H9 (cell line): ENCODE measurements at regions not wholly inside any gene's neighbourhood (a gene's known extent, or its start where the extent isn't known, plus 50 kb on each side); places are given as distances from the start of the nearest gene placed in this dataset.

Source experiments
- DNase-seq: peaks from one replicate; pipeline ENCODE4 v3.0.0-alpha.2; 2017
- H2AFZ ChIP-seq: one replicate; pipeline ENCODE4 v1.6.1; 2013; ENCODE audit warnings: mild to moderate bottlenecking, low read length, control low read depth, moderate library complexity
- H2AK5ac ChIP-seq: 2 replicates; pipeline ENCODE4 v1.6.1; 2013; ENCODE audit warnings: low read length, control low read depth, mixed read lengths; ENCODE audit not compliant: insufficient read length
- H2BK120ac ChIP-seq: one replicate; pipeline ENCODE4 v1.6.1; 2013; ENCODE audit warnings: low read depth, mild to moderate bottlenecking, low read length, control low read depth, inconsistent platforms; ENCODE audit not compliant: poor library complexity, severe bottlenecking
- H2BK12ac ChIP-seq: 2 replicates; pipeline ENCODE4 v1.6.1; 2013; ENCODE audit warnings: low read length, control low read depth, mixed read lengths, low read depth; ENCODE audit not compliant: insufficient read length
- H2BK15ac ChIP-seq: 2 replicates; pipeline ENCODE4 v1.6.1; 2013; ENCODE audit warnings: low read depth, low read length, control low read depth
- H2BK20ac ChIP-seq: one replicate; pipeline ENCODE4 v1.6.1; 2013; ENCODE audit warnings: low read depth, mild to moderate bottlenecking, low read length, control low read depth, inconsistent platforms; ENCODE audit not compliant: poor library complexity, severe bottlenecking
- H2BK5ac ChIP-seq: 2 replicates; pipeline ENCODE4 v1.6.1; 2013; ENCODE audit warnings: low read length, control low read depth, mixed read lengths; ENCODE audit not compliant: insufficient read length
- H3K14ac ChIP-seq: 2 replicates; pipeline ENCODE4 v1.6.1; 2013; ENCODE audit warnings: low read length, control low read depth; ENCODE audit not compliant: insufficient read depth
- H3K18ac ChIP-seq: 2 replicates; pipeline ENCODE4 v1.6.1; 2013; ENCODE audit warnings: low read depth, mild to moderate bottlenecking, mixed read lengths, low read length, control low read depth; ENCODE audit not compliant: insufficient read length
- H3K23ac ChIP-seq: 2 replicates; pipeline ENCODE4 v1.6.1; 2013; ENCODE audit warnings: low read length, control low read depth, mixed read lengths, low read depth; ENCODE audit not compliant: insufficient read length
- H3K23me2 ChIP-seq: 2 replicates; pipeline ENCODE4 v1.6.1; 2013; ENCODE audit warnings: low read depth, mild to moderate bottlenecking, mixed read lengths, low read length, control low read depth; ENCODE audit not compliant: insufficient read length, poor library complexity, severe bottlenecking
- H3K27ac ChIP-seq: 2 replicates; pipeline ENCODE4 v1.5.1; 2013; ENCODE audit warnings: low read length, control low read depth, mixed read lengths, low read depth; ENCODE audit not compliant: insufficient read length
- H3K27me3 ChIP-seq: 2 replicates; pipeline ENCODE4 v1.6.1; 2013; ENCODE audit warnings: low read length, control low read depth, inconsistent platforms; ENCODE audit not compliant: insufficient read depth
- H3K4ac ChIP-seq: 2 replicates; pipeline ENCODE4 v1.6.1; 2013; ENCODE audit warnings: low read depth, mild to moderate bottlenecking, control low read depth, inconsistent platforms, low read length, moderate library complexity
- H3K4me1 ChIP-seq: 2 replicates; pipeline ENCODE4 v1.6.1; 2013; ENCODE audit warnings: low read length, control low read depth, inconsistent platforms; ENCODE audit not compliant: insufficient read depth
- H3K4me2 ChIP-seq: 2 replicates; pipeline ENCODE4 v1.6.1; 2013; ENCODE audit warnings: low read length, control low read depth, mixed read lengths; ENCODE audit not compliant: insufficient read length, insufficient read depth
- H3K56ac ChIP-seq: 2 replicates; pipeline ENCODE4 v1.6.1; 2013; ENCODE audit warnings: low read depth, mild to moderate bottlenecking, mixed read lengths, low read length, control low read depth; ENCODE audit not compliant: insufficient read length
- H3K79me1 ChIP-seq: 2 replicates; pipeline ENCODE4 v1.6.1; 2013; ENCODE audit warnings: low read depth, mild to moderate bottlenecking, moderate library complexity, low read length, control low read depth, inconsistent platforms; ENCODE audit not compliant: insufficient read depth, poor library complexity, severe bottlenecking
- H3K79me2 ChIP-seq: 2 replicates; pipeline ENCODE4 v1.6.1; 2013; ENCODE audit warnings: low read length, control low read depth, inconsistent platforms; ENCODE audit not compliant: insufficient read depth
- H3K9ac ChIP-seq: 2 replicates; pipeline ENCODE4 v1.6.1; 2013; ENCODE audit warnings: low read length, control low read depth, mixed read lengths; ENCODE audit not compliant: insufficient read length; ENCODE audit errors: extremely low read depth
- H3K9me3 ChIP-seq: one replicate; pipeline ENCODE4 v1.6.1; 2013; ENCODE audit warnings: low read depth, low read length, inconsistent platforms; ENCODE audit not compliant: control insufficient read depth
- H3T11ph ChIP-seq: one replicate; pipeline ENCODE4 v1.6.1; 2013; ENCODE audit warnings: mild to moderate bottlenecking, low read length, control low read depth, inconsistent platforms
- H4K20me1 ChIP-seq: one replicate; pipeline ENCODE4 v1.6.1; 2013; ENCODE audit not compliant: control insufficient read depth, insufficient read length, insufficient read depth
- H4K5ac ChIP-seq: 2 replicates; pipeline ENCODE4 v1.6.1; 2013; ENCODE audit warnings: low read depth, mild to moderate bottlenecking, mixed read lengths, low read length, control low read depth; ENCODE audit not compliant: insufficient read length
- H4K8ac ChIP-seq: replicated peaks from 2 replicates; pipeline ENCODE4 v1.6.1; 2013; ENCODE audit warnings: low read length, control low read depth, mixed read lengths, low read depth; ENCODE audit not compliant: insufficient read length
- H4K91ac ChIP-seq: 2 replicates; pipeline ENCODE4 v1.6.1; 2013; ENCODE audit warnings: low read depth, mild to moderate bottlenecking, moderate library complexity, mixed read lengths, low read length, control low read depth; ENCODE audit not compliant: insufficient read length
- H3K27ac Mint-ChIP-seq, 3 experiments: 2 replicates in 2 of 3; 3 replicates in 1 of 3; pipeline ENCODE4 v1.8.0; 2020 to 2021; ENCODE audit warnings: mixed read lengths in 3 of 3, mild to moderate bottlenecking in 1 of 3, moderate library complexity in 1 of 3
- H3K27me3 Mint-ChIP-seq: 2 replicates; pipeline ENCODE4 v1.8.0; 2021; ENCODE audit warnings: low read depth, mild to moderate bottlenecking, moderate library complexity, mixed read lengths
- H3K36me3 Mint-ChIP-seq, 3 experiments: 2 replicates in 2 of 3; 3 replicates in 1 of 3; pipeline ENCODE4 v1.8.0; 2020 to 2021; ENCODE audit warnings: low read depth in 3 of 3, mixed read lengths in 3 of 3; ENCODE audit not compliant: insufficient read depth in 1 of 3
- H3K4me1 Mint-ChIP-seq, 2 experiments: 2 replicates each; pipeline ENCODE4 v1.8.0; 2020; ENCODE audit warnings: mixed read lengths in 2 of 2
- H3K4me3 Mint-ChIP-seq, 2 experiments: 2 replicates in 1 of 2; 3 replicates in 1 of 2; pipeline ENCODE4 v1.8.0; 2020 to 2021; ENCODE audit warnings: mild to moderate bottlenecking in 2 of 2, mixed read lengths in 2 of 2, moderate library complexity in 1 of 2
- H3K9me3 Mint-ChIP-seq, 2 experiments: 2 replicates in 1 of 2; 3 replicates in 1 of 2; pipeline ENCODE4 v1.8.0; 2020; ENCODE audit warnings: mild to moderate bottlenecking in 2 of 2, mixed read lengths in 2 of 2, moderate library complexity in 1 of 2
- CTCF ChIP-seq: fragments of 200-600 bp; sonication (generic); conservative IDR thresholded peaks from 3 replicates; pipeline ENCODE4 v1.8.0; 2021; ENCODE audit warnings: antibody characterized with exemption, mild to moderate bottlenecking
- WGBS: extraction: QIAGEN DNeasy Blood & Tissue Kit; methylation state at CpG from one replicate; pipeline ENCODE4 v1.1.7; 2013; ENCODE audit warnings: missing lambda C conversion rate, low lambda C conversion rate, mixed read lengths; ENCODE audit not compliant: insufficient read length; ENCODE audit errors: extremely low coverage; 5-methylcytosine and 5-hydroxymethylcytosine counted together

- DNase-seq: no peak
- no peak overlapping the region for H3K27ac ChIP-seq
- H3K4me1 Mint-ChIP-seq: peaks cover 0 to 12% of the 10 kb centered on the region in 2 experiments; a peak in 3 of 4 replicates
Observed at GRCh38 chr6:167568407-167569024, 243.6 kb downstream of the TTLL2 start.

More at GRCh38 chr6:167568407-167569024, 243.6 kb downstream of the TTLL2 start:
- Histone ChIP-seq H3K79me1 (no peaks in the 10 kb centered on the region), H4K8ac (no peak overlapping the region), H4K91ac (no peak overlapping the region), H3K79me2 (no peaks in the 10 kb centered on the region), H2BK12ac (no peak overlapping the region), H3K9ac (no peak overlapping the region), H3K4me1 (no peaks in the 10 kb centered on the region; the same call in 1 of the 2 replicates), H3K4me2 (no peak overlapping the region), H3K4ac (no peak overlapping the region), H3K23ac (no peak overlapping the region), H2BK20ac (no peak overlapping the region), H2BK15ac (no peak overlapping the region), H3T11ph (no peak overlapping the region), H3K23me2 (no peaks in the 10 kb centered on the region), H3K56ac (no peak overlapping the region), H3K14ac (no peak overlapping the region), H3K9me3 (no peaks in the 10 kb centered on the region), H2AK5ac (no peak overlapping the region), H2BK5ac (no peak overlapping the region), H4K20me1 (no peaks in the 10 kb centered on the region), H2AFZ (no peak overlapping the region), H3K27me3 (no peaks in the 10 kb centered on the region), H4K5ac (no peak overlapping the region), H2BK120ac (no peak overlapping the region), H3K18ac (no peak overlapping the region)
- Mint-ChIP-seq H3K9me3 (no peaks in the 10 kb centered on the region), H3K27me3 (peaks cover 6% of the 10 kb centered on the region), H3K4me3 (no peak overlapping the region), H3K27ac (no peak overlapping the region), H3K36me3 (no peaks in the 10 kb centered on the region)
- no CpG with 5 or more reads among the region's 18 CpGs for WGBS
- no peak for TF ChIP-seq CTCF
